Activated B cell treated with CpG ODN at 0.5 μM for 24 hours (primary cell): ENCODE measurements at regions not wholly inside any gene's neighbourhood (a gene's known extent, or its start where the extent isn't known, plus 50 kb on each side); places are given as distances from the start of the nearest gene placed in this dataset.

Source experiments
- ATAC-seq: fragments of 200-7000 bp; cut with Tn5 transposase; one replicate; pipeline ENCODE4 v1.10.0; 2021; ENCODE audit warnings: low read depth, mild to moderate bottlenecking, moderate library complexity
- CTCF ChIA-PET: fragments of 350-600 bp; sonication (Branson Sonifier 250); formaldehyde crosslinking; loops from one replicate; lab custom pipeline; 2021; ENCODE audit warnings: antibody characterized with exemption; lab: Charles Lee
- POLR2A ChIA-PET: fragments of 350-600 bp; sonication (Branson Sonifier 250); formaldehyde crosslinking; loops from one replicate; lab custom pipeline; 2021; ENCODE audit warnings: antibody characterized with exemption; lab: Charles Lee
- DNase-seq: peaks from one replicate; pipeline ENCODE4 v3.0.0; 2022
- H3K27ac Mint-ChIP-seq: one replicate; pipeline ENCODE4 v1.8.0; 2020; ENCODE audit warnings: mixed read lengths
- H3K27me3 Mint-ChIP-seq: one replicate; pipeline ENCODE4 v1.8.0; 2021; ENCODE audit warnings: mixed read lengths
- H3K36me3 Mint-ChIP-seq: one replicate; pipeline ENCODE4 v1.8.0; 2021; ENCODE audit warnings: low read depth, mixed read lengths
- H3K4me1 Mint-ChIP-seq: one replicate; pipeline ENCODE4 v1.8.0; 2021; ENCODE audit warnings: mixed read lengths
- H3K4me3 Mint-ChIP-seq: one replicate; pipeline ENCODE4 v1.8.0; 2020; ENCODE audit warnings: mild to moderate bottlenecking, mixed read lengths
- H3K9me3 Mint-ChIP-seq: one replicate; pipeline ENCODE4 v1.8.0; 2020; ENCODE audit warnings: mixed read lengths
- intact Hi-C: fragments of 100-400 bp; cut with micrococcal nuclease; formaldehyde crosslinking; loops from one replicate; pipeline ENCODE4 v1.15.1; 2024
- TF ChIP-seq, protein P1 (sequence below): fragments of 200-600 bp; IDR thresholded peaks from one replicate; pipeline ENCODE4 v1.8.0; 2022; ENCODE audit warnings: antibody characterized with exemption, mild to moderate bottlenecking

DNA sequence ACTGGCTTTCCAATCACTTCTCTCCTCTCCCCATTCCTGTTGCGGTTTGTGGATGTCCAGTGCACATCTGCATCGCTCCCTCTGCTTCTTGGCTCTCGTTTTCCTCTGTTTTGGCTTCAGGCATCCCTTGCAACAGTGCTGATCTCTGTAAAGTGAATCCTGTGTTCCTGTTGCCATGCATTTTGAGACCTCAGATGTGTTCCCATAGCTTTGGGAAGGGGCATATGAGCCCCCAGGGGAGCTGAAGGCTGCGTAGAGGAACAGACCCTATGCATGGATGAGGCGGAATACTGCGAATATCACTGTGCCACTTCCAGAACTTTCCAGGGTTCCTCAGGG, 168.4 kb upstream of the HAAO start:
- H3K9me3 Mint-ChIP-seq, result no peaks in the 10 kb centered on the region
- H3K4me1 Mint-ChIP-seq, result peaks cover 35% of the 10 kb centered on the region
- no peak overlapping the region for H3K4me3 Mint-ChIP-seq
- DNase-seq (no peak), ATAC-seq (no peak)
- no peaks in the 10 kb centered on the region for H3K36me3 Mint-ChIP-seq
- TF ChIP-seq, protein P1, sequence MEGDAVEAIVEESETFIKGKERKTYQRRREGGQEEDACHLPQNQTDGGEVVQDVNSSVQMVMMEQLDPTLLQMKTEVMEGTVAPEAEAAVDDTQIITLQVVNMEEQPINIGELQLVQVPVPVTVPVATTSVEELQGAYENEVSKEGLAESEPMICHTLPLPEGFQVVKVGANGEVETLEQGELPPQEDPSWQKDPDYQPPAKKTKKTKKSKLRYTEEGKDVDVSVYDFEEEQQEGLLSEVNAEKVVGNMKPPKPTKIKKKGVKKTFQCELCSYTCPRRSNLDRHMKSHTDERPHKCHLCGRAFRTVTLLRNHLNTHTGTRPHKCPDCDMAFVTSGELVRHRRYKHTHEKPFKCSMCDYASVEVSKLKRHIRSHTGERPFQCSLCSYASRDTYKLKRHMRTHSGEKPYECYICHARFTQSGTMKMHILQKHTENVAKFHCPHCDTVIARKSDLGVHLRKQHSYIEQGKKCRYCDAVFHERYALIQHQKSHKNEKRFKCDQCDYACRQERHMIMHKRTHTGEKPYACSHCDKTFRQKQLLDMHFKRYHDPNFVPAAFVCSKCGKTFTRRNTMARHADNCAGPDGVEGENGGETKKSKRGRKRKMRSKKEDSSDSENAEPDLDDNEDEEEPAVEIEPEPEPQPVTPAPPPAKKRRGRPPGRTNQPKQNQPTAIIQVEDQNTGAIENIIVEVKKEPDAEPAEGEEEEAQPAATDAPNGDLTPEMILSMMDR, result no peak
- ChIA-PET POLR2A (no interaction called here), CTCF (no interaction called here)
- intact Hi-C loops, result no loop called here
- H3K27ac Mint-ChIP-seq, result no peak overlapping the region
- H3K27me3 Mint-ChIP-seq, result peaks cover 2% of the 10 kb centered on the region

DNA sequence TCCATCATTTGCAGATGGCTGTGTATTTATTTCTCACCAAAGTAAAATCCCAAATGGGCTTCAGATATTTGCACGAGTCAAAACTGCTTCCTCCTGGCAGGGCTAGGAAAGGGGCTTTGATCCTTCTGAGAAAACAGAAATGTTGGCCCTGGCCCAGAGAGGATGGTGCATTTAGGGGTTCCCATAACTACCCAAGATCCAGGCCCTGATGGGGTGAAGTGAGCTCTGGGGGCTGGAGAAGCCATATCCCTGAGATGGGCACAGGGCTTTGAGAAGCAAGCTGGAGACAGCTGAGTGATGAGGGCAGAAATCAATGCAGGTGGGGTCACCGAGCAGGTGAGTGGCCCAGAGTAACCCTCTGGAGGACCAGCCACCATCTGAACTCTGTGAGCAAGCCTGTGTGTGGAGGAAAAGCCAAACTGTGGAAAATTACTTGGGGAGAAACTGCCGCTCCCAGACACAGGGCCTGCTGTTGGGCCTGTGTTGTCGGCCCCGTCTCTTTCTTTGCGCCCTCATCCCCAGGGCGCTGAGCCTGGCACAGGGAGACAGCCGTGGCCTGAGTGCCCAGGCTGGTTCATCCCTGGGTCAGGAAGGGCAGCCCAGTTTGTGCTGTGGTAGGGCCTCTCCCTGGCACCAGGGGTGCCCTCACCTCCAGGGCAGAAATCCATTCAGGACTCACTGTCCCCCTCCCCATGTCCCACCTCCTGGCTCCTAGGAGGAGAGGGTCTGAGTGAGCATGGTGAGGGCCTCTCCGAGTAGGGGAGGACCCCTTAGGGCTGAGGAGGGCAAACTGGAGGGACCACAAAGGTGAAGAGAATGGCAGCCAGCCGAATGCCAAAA, 167.8 kb upstream of the HAAO start:
- H3K4me3 Mint-ChIP-seq, result no peak overlapping the region
- ChIA-PET POLR2A (no interaction called here), CTCF (interaction anchor here (1.0 to 1.5 kb wide), 2 partner anchors 269 to 524 kb away, joined by 3 read pairs; no protein-coding TSS in a partner anchor)
- no peaks in the 10 kb centered on the region for H3K36me3 Mint-ChIP-seq
- H3K27me3 Mint-ChIP-seq, result peaks cover 2% of the 10 kb centered on the region
- intact Hi-C loops, result no loop called here
- DNase-seq (no peak), ATAC-seq (no peak)
- no peaks in the 10 kb centered on the region for H3K9me3 Mint-ChIP-seq
- peaks cover 39% of the 10 kb centered on the region for H3K4me1 Mint-ChIP-seq
- H3K27ac Mint-ChIP-seq, result no peak overlapping the region
- TF ChIP-seq, protein P1, result no peak

DNA sequence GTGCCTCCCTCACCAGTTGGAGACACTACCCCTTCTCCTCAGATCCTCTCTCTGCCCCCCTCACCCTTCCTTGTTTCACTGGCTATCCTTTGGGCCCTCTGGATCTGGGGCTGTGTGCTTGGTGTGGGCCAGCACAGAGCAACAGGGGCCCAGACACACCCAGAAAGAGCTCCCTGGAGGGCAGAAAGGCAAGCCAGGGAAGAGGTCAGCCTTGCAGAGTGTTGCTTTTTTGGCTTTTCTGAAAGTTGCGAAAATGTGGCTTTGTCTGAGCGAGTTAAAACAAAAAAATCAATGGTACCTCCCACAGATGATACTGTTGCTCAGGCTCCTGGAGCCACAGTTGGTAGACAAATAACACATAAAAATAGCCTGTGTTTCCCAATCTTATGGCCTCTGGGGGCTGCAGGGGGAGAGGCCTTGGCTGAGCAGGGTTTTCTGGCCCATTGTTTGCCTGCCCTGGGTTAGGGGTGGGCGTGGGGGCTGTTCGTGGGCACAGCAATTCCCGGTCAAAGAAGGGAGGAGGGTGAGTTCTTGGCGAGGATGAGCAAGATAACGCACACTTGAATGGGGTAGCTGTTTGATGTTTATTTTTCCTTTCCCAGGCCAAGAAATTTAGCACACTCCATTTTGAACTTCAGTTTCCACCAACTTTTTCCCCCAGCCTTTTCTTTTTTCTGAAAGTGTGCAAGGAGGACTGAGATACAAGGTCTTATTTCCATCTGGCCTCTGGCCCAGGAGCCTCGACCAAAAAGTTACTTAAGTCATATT, 167.0 kb upstream of the HAAO start:
- peaks cover 37% of the 10 kb centered on the region for H3K4me1 Mint-ChIP-seq
- no peak for DNase-seq
- ChIA-PET CTCF (interaction anchor here (1.0 to 1.5 kb wide), 2 partner anchors 270 to 525 kb away, joined by 3 read pairs; no protein-coding TSS in a partner anchor), POLR2A (no interaction called here)
- no peak overlapping the region for H3K4me3 Mint-ChIP-seq
- peaks cover 2% of the 10 kb centered on the region for H3K27me3 Mint-ChIP-seq
- intact Hi-C loops, result no loop called here
- no peak for ATAC-seq
- no peaks in the 10 kb centered on the region for H3K9me3 Mint-ChIP-seq
- no peak overlapping the region for H3K27ac Mint-ChIP-seq
- TF ChIP-seq, protein P1, result no peak
- no peaks in the 10 kb centered on the region for H3K36me3 Mint-ChIP-seq

DNA sequence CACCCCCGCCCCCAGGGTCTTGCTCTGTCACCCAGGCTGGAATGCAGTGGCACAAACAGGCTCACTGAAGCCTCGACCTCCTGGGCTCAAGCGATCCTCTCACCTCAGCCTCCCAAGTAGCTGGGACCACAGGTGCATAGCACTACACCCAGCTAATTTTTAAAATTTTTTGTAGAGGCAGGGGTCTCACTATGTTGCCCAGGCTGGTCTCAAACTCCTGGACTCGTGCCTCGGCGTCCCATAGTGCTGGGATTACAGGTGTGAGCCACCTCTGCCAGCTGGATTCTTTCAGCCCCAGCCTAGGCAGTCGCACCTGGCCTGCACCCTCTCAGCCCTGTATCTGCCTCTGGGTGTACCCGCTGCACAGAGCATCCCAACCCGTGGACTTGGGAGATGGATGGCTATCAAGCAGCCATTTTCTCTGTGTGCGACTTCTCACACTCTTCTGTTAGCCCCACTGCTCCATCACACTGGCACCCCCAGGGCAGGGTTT, 166.4 kb upstream of the HAAO start:
- DNase-seq (no peak), ATAC-seq (no peak)
- Mint-ChIP-seq H3K36me3 (no peaks in the 10 kb centered on the region), H3K9me3 (no peaks in the 10 kb centered on the region), H3K27ac (no peak overlapping the region), H3K27me3 (peaks cover 2% of the 10 kb centered on the region), H3K4me1 (peaks cover 37% of the 10 kb centered on the region), H3K4me3 (no peak overlapping the region)
- TF ChIP-seq, protein P1, result no peak
- intact Hi-C loops, result no loop called here
- ChIA-PET CTCF (no interaction called here), POLR2A (no interaction called here)

DNA sequence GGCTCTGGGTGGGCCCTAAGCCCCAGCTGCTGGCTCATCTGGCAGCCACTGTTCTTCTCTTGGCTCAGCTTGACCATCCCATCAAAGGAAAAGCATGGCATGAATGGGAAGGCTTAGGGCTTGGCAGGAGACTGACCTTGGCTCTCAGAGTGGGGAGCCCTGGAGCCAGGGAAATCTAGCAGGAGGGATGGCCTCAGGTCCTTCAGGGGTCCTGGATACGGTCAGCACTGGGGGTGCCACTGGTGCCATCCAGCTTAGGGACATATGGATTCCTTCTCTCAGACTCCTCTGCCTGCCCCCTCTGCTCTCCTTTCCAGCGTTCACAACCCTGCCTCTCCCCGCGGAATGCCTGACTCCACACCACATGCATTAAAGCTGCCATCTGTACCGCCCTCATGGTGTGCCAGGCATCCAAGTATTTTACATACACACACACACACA, 165.5 kb upstream of the HAAO start:
- ChIA-PET CTCF (no interaction called here), POLR2A (no interaction called here)
- no peaks in the 10 kb centered on the region for H3K9me3 Mint-ChIP-seq
- DNase-seq, result no peak
- H3K4me1 Mint-ChIP-seq, result peaks cover 36% of the 10 kb centered on the region
- no peak overlapping the region for H3K4me3 Mint-ChIP-seq
- TF ChIP-seq, protein P1, result no peak
- no peak overlapping the region for H3K27ac Mint-ChIP-seq
- intact Hi-C loops, result no loop called here
- ATAC-seq, result no peak
- H3K36me3 Mint-ChIP-seq, result no peaks in the 10 kb centered on the region
- peaks cover under 1% of the 10 kb centered on the region for H3K27me3 Mint-ChIP-seq
